Fibroblast of the aortic adventitia (primary cell): ENCODE measurements at regions not wholly inside any gene's neighbourhood (a gene's known extent, or its start where the extent isn't known, plus 50 kb on each side); places are given as distances from the start of the nearest gene placed in this dataset.

ENCODE experiments used
- DNase-seq: peaks from one replicate; pipeline ENCODE4 v3.0.0-alpha.2; 2010; ENCODE audit warnings: low read depth
- H3K4me3 ChIP-seq: 2 replicates; pipeline ENCODE4 v1.5.1; 2011; ENCODE audit warnings: low read depth, mild to moderate bottlenecking, control low read depth, low read length, moderate library complexity
- TF ChIP-seq, protein P1 (sequence below): IDR thresholded peaks from 2 replicates; pipeline ENCODE4 v1.5.1; 2011; ENCODE audit warnings: mild to moderate bottlenecking, low read length, control low read depth, inconsistent platforms; ENCODE audit not compliant: insufficient read depth

DNA sequence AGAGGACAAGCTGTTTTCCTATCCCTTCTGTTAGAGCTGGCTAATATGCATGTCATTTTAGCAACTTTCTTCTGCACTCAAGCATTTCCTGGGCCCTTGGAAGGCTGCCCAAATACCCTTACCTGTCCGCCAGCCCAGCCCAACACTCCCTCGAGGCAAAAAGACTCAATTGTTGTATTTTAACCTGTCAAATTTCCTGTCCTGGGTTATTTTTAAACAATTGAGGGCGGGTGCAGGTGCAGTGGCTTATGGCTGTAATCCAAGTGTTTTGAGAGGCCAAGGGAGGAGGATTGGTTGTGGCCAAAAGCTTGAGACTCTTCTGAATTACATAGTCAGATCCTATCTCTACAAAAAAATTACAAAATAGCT, 125.0 kb upstream of the ARHGAP28 start:
- DNase-seq: no peak
- TF ChIP-seq, protein P1, sequence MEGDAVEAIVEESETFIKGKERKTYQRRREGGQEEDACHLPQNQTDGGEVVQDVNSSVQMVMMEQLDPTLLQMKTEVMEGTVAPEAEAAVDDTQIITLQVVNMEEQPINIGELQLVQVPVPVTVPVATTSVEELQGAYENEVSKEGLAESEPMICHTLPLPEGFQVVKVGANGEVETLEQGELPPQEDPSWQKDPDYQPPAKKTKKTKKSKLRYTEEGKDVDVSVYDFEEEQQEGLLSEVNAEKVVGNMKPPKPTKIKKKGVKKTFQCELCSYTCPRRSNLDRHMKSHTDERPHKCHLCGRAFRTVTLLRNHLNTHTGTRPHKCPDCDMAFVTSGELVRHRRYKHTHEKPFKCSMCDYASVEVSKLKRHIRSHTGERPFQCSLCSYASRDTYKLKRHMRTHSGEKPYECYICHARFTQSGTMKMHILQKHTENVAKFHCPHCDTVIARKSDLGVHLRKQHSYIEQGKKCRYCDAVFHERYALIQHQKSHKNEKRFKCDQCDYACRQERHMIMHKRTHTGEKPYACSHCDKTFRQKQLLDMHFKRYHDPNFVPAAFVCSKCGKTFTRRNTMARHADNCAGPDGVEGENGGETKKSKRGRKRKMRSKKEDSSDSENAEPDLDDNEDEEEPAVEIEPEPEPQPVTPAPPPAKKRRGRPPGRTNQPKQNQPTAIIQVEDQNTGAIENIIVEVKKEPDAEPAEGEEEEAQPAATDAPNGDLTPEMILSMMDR: no peak
- no peak overlapping the region for H3K4me3 ChIP-seq

DNA sequence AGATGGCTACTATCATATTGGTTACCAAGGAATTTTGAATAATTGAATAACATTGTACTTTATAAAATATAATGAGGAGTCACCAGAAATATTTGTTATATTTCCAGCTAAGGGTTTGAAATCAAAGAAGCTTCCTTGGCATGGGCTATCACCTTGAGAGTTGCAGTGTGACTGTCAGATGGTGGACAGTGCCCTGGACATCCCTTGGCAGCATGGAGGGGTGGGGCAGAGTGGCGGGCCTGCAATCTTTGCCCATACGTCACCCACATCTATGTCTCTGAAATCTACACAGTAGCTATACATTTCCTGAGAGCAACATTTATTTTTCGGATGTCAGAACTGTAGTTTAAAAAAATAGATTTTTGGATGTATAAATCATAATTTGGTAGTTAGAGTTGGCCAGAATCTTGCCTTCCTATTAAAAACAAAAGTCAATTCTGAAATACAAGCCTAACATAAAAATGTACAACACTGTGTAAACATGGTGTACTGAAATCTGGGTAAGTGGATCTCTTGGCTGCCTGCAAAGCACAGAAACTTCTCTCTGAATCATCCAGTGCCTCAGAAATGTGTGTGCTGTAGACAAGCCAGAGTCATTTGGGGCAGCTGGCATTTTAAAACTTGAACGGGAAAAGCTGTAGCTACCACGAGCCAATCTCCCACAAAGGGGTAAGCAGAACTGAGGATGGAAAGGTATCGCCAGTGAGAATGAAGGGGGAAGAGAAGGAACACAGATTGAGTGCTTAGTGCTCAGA, 124.2 kb upstream of the ARHGAP28 start:
- TF ChIP-seq, protein P1: no peak
- no peak overlapping the region for H3K4me3 ChIP-seq
- no peak for DNase-seq

DNA sequence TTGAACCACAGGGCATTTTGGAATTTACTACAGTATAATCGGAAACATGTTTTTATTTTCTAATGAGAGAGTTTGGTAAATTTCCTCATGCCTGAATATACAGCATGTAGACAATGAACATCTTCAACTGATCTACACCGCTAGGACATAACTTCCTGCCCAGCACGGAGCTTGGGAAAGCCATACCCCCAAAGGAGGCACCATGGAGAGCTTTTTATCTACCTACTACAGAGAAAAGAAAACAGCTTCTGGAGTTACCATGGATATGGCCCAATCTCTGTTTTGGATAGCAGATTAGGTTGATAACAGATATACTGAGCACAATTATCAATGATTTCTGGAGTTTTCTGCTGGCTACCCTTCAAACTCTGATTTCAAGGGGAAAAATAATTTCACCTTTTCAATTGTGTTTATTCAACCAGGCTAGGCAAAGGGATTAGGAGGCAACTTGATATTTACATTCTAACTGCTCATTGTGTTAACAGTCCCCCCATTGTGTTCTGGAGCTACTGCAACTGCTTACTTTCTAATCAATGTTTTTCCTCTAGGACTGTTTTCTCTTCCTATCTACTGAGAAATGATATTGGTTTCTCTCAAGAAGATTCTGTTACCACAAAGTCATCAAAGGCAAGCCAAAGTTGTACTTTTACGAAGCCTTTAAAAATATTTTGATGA, 123.0 kb upstream of the ARHGAP28 start:
- H3K4me3 ChIP-seq: no peak overlapping the region
- no peak for DNase-seq
- TF ChIP-seq, protein P1: no peak

DNA sequence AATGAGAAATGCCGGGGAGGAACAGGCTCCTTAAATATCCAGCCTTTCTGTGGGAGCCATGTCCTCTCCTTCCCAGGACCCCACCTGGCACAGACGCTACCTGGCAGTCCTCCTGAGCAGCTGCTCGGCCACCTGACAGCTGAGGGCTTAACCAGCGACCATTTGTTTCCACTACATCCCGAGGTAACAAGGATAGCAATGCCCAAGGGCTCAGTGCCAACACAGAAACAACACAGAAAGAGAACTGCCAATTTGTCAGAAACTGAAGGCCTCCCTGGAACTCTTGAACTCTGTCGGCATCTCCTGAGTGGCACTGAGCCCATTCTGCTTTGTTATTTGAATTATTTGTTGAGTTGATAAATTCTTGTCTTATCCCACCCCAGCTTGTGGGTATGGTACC, 122.2 kb upstream of the ARHGAP28 start:
- H3K4me3 ChIP-seq: no peak overlapping the region
- DNase-seq: no peak
- TF ChIP-seq, protein P1: no peak

DNA sequence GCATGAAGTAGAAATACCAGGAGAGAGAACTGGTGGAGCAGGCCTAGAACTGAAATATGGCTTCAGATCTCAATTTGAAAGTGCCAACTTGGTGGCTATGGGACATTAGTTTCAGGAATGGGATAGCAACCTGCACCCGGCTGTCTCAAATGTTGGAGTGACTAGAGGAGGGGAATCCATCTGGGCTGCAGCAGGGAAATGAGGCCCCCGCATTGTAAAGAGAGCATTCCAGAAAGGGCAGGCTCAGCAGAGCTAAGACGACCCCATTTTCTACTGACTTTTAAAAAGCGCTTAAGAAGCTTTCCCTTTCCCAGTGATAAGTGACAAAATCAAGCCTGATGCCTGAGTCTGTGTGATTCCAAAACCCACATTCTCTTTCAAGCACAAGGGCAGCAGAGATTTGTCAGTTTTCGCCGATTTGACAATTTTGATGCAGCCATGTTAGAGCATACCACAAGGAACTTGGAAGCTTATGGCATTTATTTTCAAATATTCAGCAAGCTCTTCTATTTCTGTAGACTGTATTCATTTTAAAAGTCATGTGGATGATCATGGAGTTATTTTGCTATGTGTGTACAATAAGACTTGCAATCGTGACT, 119.8 kb upstream of the ARHGAP28 start:
- TF ChIP-seq, protein P1: no peak
- H3K4me3 ChIP-seq: no peak overlapping the region
- DNase-seq: no peak

DNA sequence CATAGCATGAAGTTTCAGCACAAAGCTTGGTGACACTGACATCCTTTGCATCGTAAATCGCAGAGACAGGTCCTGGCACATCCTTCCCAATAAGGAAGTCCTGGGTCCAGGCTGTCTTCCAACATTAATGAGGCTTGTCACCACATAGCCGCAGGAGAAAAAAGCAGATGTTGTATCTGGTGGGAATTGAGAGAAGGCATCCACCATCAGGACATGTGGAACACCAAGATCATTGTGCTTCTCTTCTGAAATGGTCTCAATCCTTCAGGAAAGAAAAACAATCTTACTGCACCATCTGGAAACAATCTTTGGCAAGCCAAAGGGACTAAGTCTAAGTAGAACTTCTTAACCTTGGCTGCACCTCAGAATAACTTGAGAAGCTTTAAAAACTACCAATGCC, 119.0 kb upstream of the ARHGAP28 start:
- no peak for DNase-seq
- no peak overlapping the region for H3K4me3 ChIP-seq
- TF ChIP-seq, protein P1: no peak
